BLaER1 (cell line): ENCODE measurements at regions not wholly inside any gene's neighbourhood (a gene's known extent, or its start where the extent isn't known, plus 50 kb on each side); places are given as distances from the start of the nearest gene placed in this dataset.

Source experiments
- H3K27ac ChIP-seq: shearing (Covaris generic); formaldehyde crosslinking; 2 replicates; pipeline ENCODE4 v1.8.1; 2022
- H3K27me3 ChIP-seq: shearing (Covaris generic); formaldehyde crosslinking; 2 replicates; pipeline ENCODE4 v1.8.1; 2022
- H3K36me3 ChIP-seq: shearing (Covaris generic); formaldehyde crosslinking; 2 replicates; pipeline ENCODE4 v1.8.1; 2022
- H3K4me1 ChIP-seq: shearing (Covaris generic); formaldehyde crosslinking; 2 replicates; pipeline ENCODE4 v1.8.1; 2022
- H3K4me2 ChIP-seq: shearing (Covaris generic); formaldehyde crosslinking; 2 replicates; pipeline ENCODE4 v1.8.1; 2022
- H3K4me3 ChIP-seq: shearing (Covaris generic); formaldehyde crosslinking; 2 replicates; pipeline ENCODE4 v1.8.1; 2022
- H3K9ac ChIP-seq: shearing (Covaris generic); formaldehyde crosslinking; 2 replicates; pipeline ENCODE4 v1.8.1; 2022
- H3K9me3 ChIP-seq: shearing (Covaris generic); formaldehyde crosslinking; 2 replicates; pipeline ENCODE4 v1.8.1; 2022
- H4K20me1 ChIP-seq: shearing (Covaris generic); formaldehyde crosslinking; 2 replicates; pipeline ENCODE4 v1.8.1; 2022
- Cebpa-rat ChIP-seq: shearing (Covaris generic); IDR thresholded peaks from 2 replicates; pipeline ENCODE4 v1.8.1; 2022

DNA sequence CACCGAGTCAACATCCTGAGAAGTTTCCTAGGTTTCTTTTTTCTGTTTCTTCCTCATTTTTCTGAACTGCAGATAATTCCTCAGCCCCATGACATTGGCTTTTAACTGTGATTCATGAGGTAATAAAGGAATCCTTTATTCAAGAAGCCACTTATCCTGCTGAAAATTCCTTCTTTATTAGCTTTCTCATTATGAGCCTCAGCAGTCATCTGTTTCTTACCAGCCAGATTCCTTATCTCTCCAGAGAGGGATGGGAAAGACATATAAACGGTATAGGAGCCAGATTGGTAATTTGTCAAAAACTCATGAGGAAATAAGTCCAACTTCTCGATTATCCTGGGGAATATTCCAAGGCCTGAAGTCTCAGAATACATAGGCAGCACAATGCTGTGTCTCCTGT, 465.4 kb downstream of the ICE1 start:
- H3K27ac ChIP-seq: no peak overlapping the region
- H3K4me3 ChIP-seq: no peak overlapping the region
- no peak for TF ChIP-seq Cebpa-rat
- no peak overlapping the region for H3K9ac ChIP-seq
- H3K27me3 ChIP-seq: no peaks in the 10 kb centered on the region
- H4K20me1 ChIP-seq: no peaks in the 10 kb centered on the region
- no peaks in the 10 kb centered on the region for H3K36me3 ChIP-seq
- H3K4me2 ChIP-seq: no peak overlapping the region
- H3K9me3 ChIP-seq: no peaks in the 10 kb centered on the region
- peaks cover 11% of the 10 kb centered on the region for H3K4me1 ChIP-seq

DNA sequence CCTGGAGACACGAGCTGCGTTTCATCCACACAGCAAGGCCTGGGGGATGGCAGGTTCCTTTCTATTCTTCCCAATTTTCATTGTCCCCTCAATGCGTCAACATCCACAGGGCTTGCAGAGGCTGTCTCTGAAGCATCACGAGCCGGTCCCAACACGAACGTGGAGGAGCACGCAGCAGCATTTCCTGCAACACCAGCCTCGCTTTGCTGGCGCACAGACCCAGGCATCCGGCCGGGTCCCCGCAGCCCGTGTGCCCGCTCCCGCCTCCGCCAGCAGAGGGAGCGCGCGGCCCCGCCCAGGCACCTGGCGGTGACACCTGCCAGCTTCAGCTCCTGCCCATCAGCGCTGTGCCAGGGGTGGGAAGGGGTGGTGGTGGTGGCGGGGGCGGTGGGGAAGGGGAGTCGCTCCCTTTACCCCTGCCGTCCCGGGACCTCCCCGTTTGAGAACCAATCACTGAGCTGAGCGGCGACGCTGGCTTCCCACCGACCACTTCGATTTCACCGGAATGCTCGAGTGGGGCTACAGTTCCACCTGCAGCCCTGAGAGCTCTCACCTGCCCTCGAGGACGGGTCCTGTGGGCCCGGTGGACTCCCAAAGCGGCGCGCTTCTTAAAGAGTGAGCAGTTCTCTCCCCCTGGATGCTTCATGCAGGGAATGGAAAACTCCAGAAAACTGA, 464.5 kb downstream of the ICE1 start:
- Histone ChIP-seq H3K4me3 (no peak overlapping the region), H3K4me2 (no peak overlapping the region), H3K36me3 (no peaks in the 10 kb centered on the region), H4K20me1 (no peaks in the 10 kb centered on the region), H3K9ac (no peak overlapping the region), H3K9me3 (no peaks in the 10 kb centered on the region), H3K27ac (no peak overlapping the region), H3K4me1 (peaks cover 11% of the 10 kb centered on the region), H3K27me3 (no peaks in the 10 kb centered on the region)
- TF ChIP-seq Cebpa-rat: no peak

DNA sequence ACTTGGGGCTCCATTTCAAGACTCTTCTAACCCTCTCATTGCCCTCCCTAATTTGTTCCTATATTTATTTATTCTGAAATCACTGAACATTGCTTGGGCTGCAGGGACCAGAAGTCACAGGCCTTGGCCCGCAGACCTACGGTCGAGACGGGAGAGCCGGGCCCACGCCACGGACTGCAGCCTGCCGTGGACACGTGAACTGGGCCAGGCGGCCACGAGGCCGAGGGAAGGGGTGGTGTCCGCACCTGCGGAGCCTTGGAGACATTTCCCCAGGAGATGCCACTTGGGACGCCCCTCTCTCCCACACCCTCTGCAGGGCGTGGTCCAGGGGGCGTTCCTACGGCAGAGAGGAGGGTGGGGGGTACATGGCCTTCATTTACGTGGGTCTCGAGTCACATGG, 463.9 kb downstream of the ICE1 start:
- Histone ChIP-seq H3K4me3 (no peak overlapping the region), H3K4me2 (no peak overlapping the region), H3K36me3 (no peaks in the 10 kb centered on the region), H3K9ac (no peak overlapping the region), H4K20me1 (no peaks in the 10 kb centered on the region), H3K27me3 (no peaks in the 10 kb centered on the region), H3K27ac (no peak overlapping the region), H3K4me1 (peaks cover 11% of the 10 kb centered on the region), H3K9me3 (no peaks in the 10 kb centered on the region)
- no peak for TF ChIP-seq Cebpa-rat

DNA sequence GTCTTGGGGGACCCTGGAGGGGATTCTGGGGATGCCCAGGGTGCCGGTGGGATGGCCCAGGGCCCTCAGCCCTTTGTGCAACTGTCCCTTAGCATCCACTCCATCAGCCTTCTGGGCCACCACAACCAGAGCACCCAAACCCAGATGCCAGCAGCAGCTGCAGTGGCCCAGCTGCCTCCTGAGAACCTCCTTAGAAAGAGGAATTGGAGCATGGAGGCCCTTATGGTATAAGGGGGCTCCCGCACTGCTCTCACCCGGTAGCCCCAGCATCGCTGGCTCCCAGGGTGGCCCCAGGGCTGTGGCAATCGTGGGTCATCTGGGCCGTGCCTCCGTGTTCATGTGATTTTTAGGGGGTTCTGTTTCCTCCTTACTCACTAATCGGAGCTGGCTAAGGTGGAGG, 463.3 kb downstream of the ICE1 start:
- no peak overlapping the region for H3K27ac ChIP-seq
- H4K20me1 ChIP-seq: no peaks in the 10 kb centered on the region
- no peaks in the 10 kb centered on the region for H3K36me3 ChIP-seq
- no peak for TF ChIP-seq Cebpa-rat
- no peak overlapping the region for H3K9ac ChIP-seq
- H3K9me3 ChIP-seq: no peaks in the 10 kb centered on the region
- H3K27me3 ChIP-seq: no peaks in the 10 kb centered on the region
- peaks cover 11% of the 10 kb centered on the region for H3K4me1 ChIP-seq
- H3K4me3 ChIP-seq: no peak overlapping the region
- no peak overlapping the region for H3K4me2 ChIP-seq

DNA sequence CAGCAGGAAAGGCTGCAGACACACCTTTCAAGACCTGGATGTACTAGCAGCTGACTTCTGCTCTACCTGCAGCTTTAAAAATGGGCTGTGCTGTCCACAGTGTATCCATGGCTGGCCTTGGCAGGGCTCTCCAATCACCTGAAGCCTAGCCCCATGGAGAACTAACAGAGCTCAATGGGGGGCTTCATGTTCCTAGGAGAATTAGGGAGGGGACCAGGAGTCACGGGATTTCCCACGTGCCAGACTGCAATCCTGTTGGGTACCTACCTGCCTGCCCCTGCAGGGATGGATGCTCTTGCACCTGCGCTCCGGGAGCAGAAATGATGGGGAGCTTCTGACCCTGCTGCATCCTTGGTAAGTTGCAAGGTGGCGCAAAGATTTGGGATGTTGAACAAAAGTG, 462.1 kb downstream of the ICE1 start:
- TF ChIP-seq Cebpa-rat: no peak
- Histone ChIP-seq H3K9ac (no peak overlapping the region), H3K9me3 (no peaks in the 10 kb centered on the region), H3K4me1 (peaks cover 6% of the 10 kb centered on the region; the same call in 1 of the 2 replicates), H4K20me1 (no peaks in the 10 kb centered on the region), H3K4me3 (no peak overlapping the region), H3K4me2 (no peak overlapping the region), H3K36me3 (no peaks in the 10 kb centered on the region), H3K27ac (no peak overlapping the region), H3K27me3 (no peaks in the 10 kb centered on the region)

DNA sequence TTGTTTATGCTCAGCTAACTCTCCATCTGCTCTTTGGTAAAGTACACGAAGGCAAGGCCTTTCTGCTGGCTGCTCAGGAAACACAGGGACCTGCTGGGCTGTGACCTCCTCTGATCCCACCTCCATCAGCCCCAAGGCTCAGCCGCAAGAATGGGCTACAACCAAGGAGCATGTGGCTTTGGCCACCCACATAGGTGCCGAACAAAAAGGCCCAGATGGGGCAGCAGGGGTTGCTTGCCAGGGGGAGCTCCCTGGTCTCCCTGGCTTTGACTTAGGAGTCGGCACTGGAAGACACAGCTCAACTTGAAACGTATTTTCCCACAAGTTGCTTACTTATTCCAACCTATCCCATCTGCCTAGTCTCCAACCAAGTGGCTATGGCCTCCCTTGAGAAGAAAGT, 461.1 kb downstream of the ICE1 start:
- Histone ChIP-seq H3K4me2 (no peak overlapping the region; the same call in 1 of the 2 replicates), H3K4me1 (peaks cover 10% of the 10 kb centered on the region), H4K20me1 (no peaks in the 10 kb centered on the region), H3K9me3 (no peaks in the 10 kb centered on the region), H3K36me3 (no peaks in the 10 kb centered on the region), H3K4me3 (no peak overlapping the region), H3K27me3 (no peaks in the 10 kb centered on the region), H3K27ac (no peak overlapping the region), H3K9ac (no peak overlapping the region)
- no peak for TF ChIP-seq Cebpa-rat

DNA sequence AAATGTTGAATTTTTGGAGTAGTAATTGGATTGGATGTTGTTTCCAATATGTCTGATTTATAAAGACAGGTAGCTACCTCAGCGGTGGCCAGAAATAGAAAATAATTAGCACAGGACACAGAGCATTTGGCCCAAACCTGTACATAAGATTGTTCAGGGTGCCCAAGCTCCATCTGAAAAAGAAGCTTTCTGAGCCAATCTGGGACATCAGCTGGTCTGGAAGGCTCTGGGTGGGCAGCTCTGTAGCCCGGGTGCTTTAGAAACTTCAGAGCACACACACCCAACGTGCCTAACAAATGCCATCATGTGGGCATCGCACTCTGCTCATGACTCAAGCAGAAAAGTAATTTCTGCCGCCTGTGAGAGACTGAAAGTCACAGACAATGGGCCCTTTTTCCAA, 460.7 kb downstream of the ICE1 start:
- H3K4me3 ChIP-seq: no peak overlapping the region
- H3K4me2 ChIP-seq: no peak overlapping the region
- no peaks in the 10 kb centered on the region for H3K9me3 ChIP-seq
- H4K20me1 ChIP-seq: no peaks in the 10 kb centered on the region
- H3K36me3 ChIP-seq: no peaks in the 10 kb centered on the region
- H3K27me3 ChIP-seq: no peaks in the 10 kb centered on the region
- H3K9ac ChIP-seq: no peak overlapping the region
- no peak for TF ChIP-seq Cebpa-rat
- peaks cover 10% of the 10 kb centered on the region for H3K4me1 ChIP-seq
- no peak overlapping the region for H3K27ac ChIP-seq

DNA sequence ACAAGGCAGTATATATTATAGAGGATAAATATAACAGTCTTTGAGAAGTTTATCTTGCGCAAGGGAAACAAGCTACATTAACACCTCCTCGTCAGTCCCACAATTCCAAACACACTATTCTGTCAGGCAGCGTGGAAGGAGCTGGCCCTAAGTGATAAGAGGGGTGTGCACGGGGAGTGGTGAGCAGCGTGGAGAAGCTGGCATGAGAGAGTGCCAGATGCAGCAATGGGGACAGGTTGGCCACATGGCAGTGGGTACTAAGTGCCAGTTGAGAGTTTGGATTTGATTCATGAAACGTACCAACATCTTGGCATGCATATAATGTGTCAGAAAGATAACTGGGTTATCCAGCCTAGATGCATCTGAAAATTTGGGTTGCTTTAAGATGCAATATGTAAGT, 460.2 kb downstream of the ICE1 start:
- no peaks in the 10 kb centered on the region for H3K9me3 ChIP-seq
- peaks cover 10% of the 10 kb centered on the region for H3K4me1 ChIP-seq
- H4K20me1 ChIP-seq: no peaks in the 10 kb centered on the region
- H3K9ac ChIP-seq: no peak overlapping the region
- no peak overlapping the region for H3K4me2 ChIP-seq
- no peak overlapping the region for H3K27ac ChIP-seq
- TF ChIP-seq Cebpa-rat: no peak
- H3K4me3 ChIP-seq: no peak overlapping the region
- no peaks in the 10 kb centered on the region for H3K27me3 ChIP-seq
- no peaks in the 10 kb centered on the region for H3K36me3 ChIP-seq

DNA sequence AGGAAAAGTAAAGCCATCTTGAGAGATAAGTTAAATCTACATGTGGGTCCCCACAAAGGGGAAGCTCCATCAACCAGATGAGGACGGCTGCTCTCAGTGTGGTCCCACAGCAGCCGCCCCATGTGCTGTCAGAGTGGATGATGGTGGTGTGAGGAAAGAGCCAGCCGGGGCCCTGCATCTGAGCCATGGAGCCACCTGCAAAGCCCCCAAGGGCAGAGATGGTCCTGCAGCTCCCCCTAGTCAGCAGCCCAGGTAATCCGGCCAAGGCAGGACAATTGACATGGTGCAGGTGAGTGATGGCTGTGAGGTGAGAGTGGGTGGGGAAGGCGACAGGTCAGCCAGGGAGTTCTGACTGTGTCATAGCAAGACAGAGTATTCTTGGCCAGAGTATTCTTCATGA, 458.8 kb downstream of the ICE1 start:
- Histone ChIP-seq H3K4me1 (peaks cover 10% of the 10 kb centered on the region), H3K27me3 (no peaks in the 10 kb centered on the region), H3K4me3 (no peak overlapping the region), H3K27ac (no peak overlapping the region), H4K20me1 (no peaks in the 10 kb centered on the region), H3K9ac (no peak overlapping the region), H3K36me3 (no peaks in the 10 kb centered on the region), H3K9me3 (no peaks in the 10 kb centered on the region), H3K4me2 (no peak overlapping the region)
- TF ChIP-seq Cebpa-rat: no peak

DNA sequence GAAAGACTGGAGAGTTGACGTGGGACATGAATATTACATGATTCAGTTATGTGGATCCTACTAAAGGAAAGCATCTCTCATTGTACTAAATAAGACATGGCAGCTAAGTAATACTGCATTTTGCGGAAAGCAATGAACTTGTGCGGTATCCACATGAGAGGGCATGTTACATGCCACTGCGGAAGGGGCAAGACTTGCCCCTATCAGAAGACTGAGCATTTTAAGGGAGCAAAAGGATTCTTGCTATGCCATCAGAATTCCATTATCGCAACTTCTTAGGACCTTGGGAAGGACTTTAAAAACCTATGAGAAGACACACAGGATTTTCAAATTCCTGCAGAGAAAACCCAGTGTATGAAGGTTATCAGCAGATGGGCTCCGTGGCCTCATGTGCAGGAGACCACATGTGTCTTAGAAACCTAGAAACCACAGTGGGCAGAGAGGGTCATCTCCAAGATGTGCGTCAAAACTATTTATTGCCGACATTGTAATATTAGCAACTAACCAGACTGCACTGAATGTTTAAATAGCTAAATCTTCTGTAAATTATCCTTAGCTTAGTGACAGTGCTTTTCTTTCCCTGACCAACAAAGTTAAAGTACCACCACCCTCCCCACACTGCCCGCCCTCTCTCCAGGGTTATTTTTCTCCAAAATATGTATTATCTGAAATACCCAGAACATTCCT, 457.7 kb downstream of the ICE1 start:
- Histone ChIP-seq H3K4me3 (no peak overlapping the region), H3K9me3 (no peaks in the 10 kb centered on the region), H3K27ac (no peak overlapping the region), H3K27me3 (no peaks in the 10 kb centered on the region), H3K4me1 (peaks cover 10% of the 10 kb centered on the region), H3K9ac (no peak overlapping the region), H3K4me2 (no peak overlapping the region), H4K20me1 (no peaks in the 10 kb centered on the region), H3K36me3 (no peaks in the 10 kb centered on the region)
- no peak for TF ChIP-seq Cebpa-rat
